Coronary artery (tissue), 2 donors: ENCODE measurements at regions not wholly inside any gene's neighbourhood (a gene's known extent, or its start where the extent isn't known, plus 50 kb on each side); places are given as distances from the start of the nearest gene placed in this dataset.

Experiments used
- DNase-seq: peaks from one replicate; pipeline ENCODE4 v3.0.0-alpha.2; 2017; ENCODE audit warnings: low spot score
- H3K27ac ChIP-seq, 2 donors: fragments of 200-600 bp; sonication (generic); one replicate each; pipeline ENCODE4 v1.5.1; 2016 to 2019
- H3K4me3 ChIP-seq: fragments of 200-600 bp; sonication (generic); 2 replicates; pipeline ENCODE4 v1.5.1; 2016; ENCODE audit warnings: mild to moderate bottlenecking, moderate library complexity
- CTCF ChIP-seq: fragments of 200-600 bp; sonication (generic); IDR thresholded peaks from one replicate; pipeline ENCODE4 v1.5.1; 2019; ENCODE audit warnings: antibody characterized with exemption

- DNase-seq: no peak
- no peak for TF ChIP-seq CTCF
These were observed 194.1 kb upstream of the RASSF8 start for GRCh38 chr12:25764409-25764808.

GRCh38 chr12:25764892-25765291 is 193.6 kb upstream of the RASSF8 start:
- DNase-seq: no peak
- H3K27ac ChIP-seq: no peak overlapping the region
- TF ChIP-seq CTCF: no peak
- no peak overlapping the region for H3K4me3 ChIP-seq

More at GRCh38 chr12:25764409-25764808, 194.1 kb upstream of the RASSF8 start:
- H3K4me3 ChIP-seq: no peak overlapping the region
- H3K27ac ChIP-seq: no peak overlapping the region

GRCh38 chr12:25767606-25768005 is 190.9 kb upstream of the RASSF8 start:
- Histone ChIP-seq H3K27ac (no peak overlapping the region), H3K4me3 (no peak overlapping the region)
- no peak for TF ChIP-seq CTCF
- no peak for DNase-seq

- no peak overlapping the region for H3K27ac ChIP-seq
- no peak overlapping the region for H3K4me3 ChIP-seq
- no peak for TF ChIP-seq CTCF
- DNase-seq: no peak
These were observed 190.3 kb upstream of the RASSF8 start for GRCh38 chr12:25768151-25768550.

- no peak for TF ChIP-seq CTCF
- DNase-seq: no peak
- H3K27ac ChIP-seq: no peak overlapping the region
- no peak overlapping the region for H3K4me3 ChIP-seq
These were observed 189.2 kb upstream of the RASSF8 start for GRCh38 chr12:25769082-25769945.

- no peak overlapping the region for H3K27ac ChIP-seq
- no peak overlapping the region for H3K4me3 ChIP-seq
- DNase-seq: no peak
- TF ChIP-seq CTCF: no peak
These were observed 187.4 kb upstream of the RASSF8 start for GRCh38 chr12:25771041-25771440.

- no peak for DNase-seq
- Histone ChIP-seq H3K27ac (no peak overlapping the region), H3K4me3 (no peak overlapping the region)
- TF ChIP-seq CTCF: no peak
These were observed 187.0 kb upstream of the RASSF8 start for GRCh38 chr12:25771476-25771875.
